ENCODE measurements at regions not wholly inside any gene's neighbourhood (a gene's known extent, or its start where the extent isn't known, plus 50 kb on each side); places are given as distances from the start of the nearest gene placed in this dataset.
A peak's percentile ranks its signal among the peaks of the same experiment; 100 is the strongest.
"Not testable (repeated sequence)": the region's sequence is repeated elsewhere in the genome, so short reads cannot be mapped to it uniquely, and the experiment has no call there.

DNA sequence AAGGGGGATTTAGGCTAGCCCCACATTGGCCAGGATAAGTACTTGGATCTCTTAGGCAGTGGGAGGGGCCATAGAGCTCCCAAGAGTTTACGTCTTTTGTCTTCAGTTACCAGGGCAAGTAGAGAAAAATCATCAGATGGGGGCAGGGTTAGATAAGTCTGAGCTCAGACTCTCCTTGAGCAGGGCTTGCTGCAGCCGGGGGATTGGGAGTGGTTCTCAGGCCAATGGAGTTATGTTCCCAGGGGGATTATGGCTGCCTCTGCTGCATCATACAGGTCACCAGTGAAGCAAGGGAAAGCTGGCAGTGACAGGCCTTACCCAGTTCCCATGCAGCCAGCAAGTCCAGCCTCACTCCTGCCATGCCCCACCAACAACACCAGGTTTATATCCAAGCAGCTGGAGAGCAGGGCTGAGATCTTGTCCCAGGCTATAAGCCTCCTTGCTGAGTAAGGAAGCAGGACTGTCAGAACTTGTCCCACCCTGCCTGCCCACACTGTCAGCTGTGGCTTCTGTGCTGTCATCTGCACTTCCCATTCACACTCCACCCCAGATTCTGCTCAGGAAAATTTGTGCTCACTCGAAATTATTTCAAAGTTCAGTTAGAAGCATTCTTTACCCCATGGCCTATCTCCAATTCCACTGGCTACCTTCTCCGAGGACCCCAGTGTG, 215.3 kb downstream of the FAM43A start:
- no peak overlapping the region for H3K9ac ChIP-seq (ENCODE audit: low read length)
- peaks cover 34% of the 10 kb centered on the region for H3K9me3 ChIP-seq (ENCODE audit: control insufficient read depth, low read length)
- peaks cover 6% of the 10 kb centered on the region for H3K27me3 ChIP-seq (replicated peaks; ENCODE audit: control insufficient read depth, insufficient read depth, low read length)
- DNase-seq (ENCODE audit: low read depth), result no peak
- no peaks in the 10 kb centered on the region for H3K36me3 ChIP-seq (ENCODE audit: control insufficient read depth, insufficient read depth, low read length, severe bottlenecking)
- H3K4me1 ChIP-seq (ENCODE audit: control insufficient read depth, insufficient read depth, low read length), result peaks cover 3% of the 10 kb centered on the region
- no peak overlapping the region for H3K4me3 ChIP-seq (ENCODE audit: low read length)

DNA sequence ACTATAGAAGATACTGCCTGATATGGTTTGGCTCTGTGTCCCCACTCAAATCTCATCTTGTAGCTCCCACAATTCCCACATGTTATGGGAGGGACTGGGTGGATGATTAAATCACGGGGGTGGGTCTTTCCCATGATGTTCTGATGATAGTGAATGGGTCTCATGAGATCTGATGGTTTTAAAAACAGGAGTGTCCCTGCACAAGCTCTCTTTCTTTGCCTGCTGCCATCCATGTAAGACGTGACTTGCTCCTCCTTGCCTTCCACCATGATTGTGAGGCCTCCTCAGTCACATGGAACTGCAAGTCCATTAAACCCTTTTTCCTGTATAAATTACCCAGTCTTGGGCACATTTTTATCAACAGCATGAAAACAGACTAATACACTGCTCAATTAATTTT, 217.8 kb downstream of the FAM43A start:
- H3K36me3 ChIP-seq (ENCODE audit: control insufficient read depth, insufficient read depth, low read length, severe bottlenecking); H3K27me3 ChIP-seq (replicated peaks; ENCODE audit: control insufficient read depth, insufficient read depth, low read length); H3K9ac ChIP-seq (ENCODE audit: low read length); DNase-seq (ENCODE audit: low read depth); H3K4me1 ChIP-seq (ENCODE audit: control insufficient read depth, insufficient read depth, low read length); H3K4me3 ChIP-seq (ENCODE audit: low read length): not testable (repeated sequence)
- H3K9me3 ChIP-seq (ENCODE audit: control insufficient read depth, low read length), result peaks cover 29% of the 10 kb centered on the region

DNA sequence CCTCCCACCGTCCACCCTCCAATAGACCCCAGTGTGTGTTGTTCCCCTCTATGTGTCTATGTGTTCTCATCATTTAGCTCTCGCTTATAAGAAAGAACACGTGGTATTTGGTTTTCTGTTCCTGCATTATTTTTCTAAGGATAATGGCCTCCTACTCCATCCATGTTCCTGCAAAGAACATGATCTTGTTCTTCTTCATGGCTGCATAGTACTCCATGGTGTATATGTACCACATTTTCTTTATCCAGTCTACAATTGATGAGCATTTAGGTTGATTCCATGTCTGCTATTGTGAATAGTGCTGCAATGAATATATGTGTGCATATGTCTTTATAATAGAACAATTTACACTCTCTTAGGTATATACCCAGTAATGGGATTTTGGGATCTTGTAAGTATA, 219.3 kb downstream of the FAM43A start:
- H3K4me3 ChIP-seq (ENCODE audit: low read length); H3K36me3 ChIP-seq (ENCODE audit: control insufficient read depth, insufficient read depth, low read length, severe bottlenecking); H3K9ac ChIP-seq (ENCODE audit: low read length); DNase-seq (ENCODE audit: low read depth); H3K4me1 ChIP-seq (ENCODE audit: control insufficient read depth, insufficient read depth, low read length); H3K27me3 ChIP-seq (replicated peaks; ENCODE audit: control insufficient read depth, insufficient read depth, low read length): not testable (repeated sequence)
- H3K9me3 ChIP-seq (ENCODE audit: control insufficient read depth, low read length), result peaks cover 17% of the 10 kb centered on the region

DNA sequence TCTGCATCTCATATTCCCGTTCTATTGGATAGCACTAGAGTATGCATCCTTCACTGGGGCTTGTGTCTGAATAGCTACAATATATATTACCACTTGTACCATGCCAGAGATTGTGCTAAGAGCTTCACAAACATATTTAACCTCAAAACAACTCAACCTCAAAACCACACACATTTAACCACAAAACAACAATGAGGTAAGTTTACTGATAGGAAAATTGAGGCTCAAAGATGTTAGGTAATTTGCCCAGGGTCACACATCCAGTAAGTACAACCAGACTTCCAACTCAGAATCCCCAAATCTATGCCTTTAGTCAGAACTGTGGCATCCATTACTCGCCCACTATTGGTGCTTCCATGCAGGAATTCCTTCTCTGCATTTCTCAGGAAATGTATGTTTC, 220.0 kb downstream of the FAM43A start:
- no peak overlapping the region for H3K9ac ChIP-seq (ENCODE audit: low read length)

DNA sequence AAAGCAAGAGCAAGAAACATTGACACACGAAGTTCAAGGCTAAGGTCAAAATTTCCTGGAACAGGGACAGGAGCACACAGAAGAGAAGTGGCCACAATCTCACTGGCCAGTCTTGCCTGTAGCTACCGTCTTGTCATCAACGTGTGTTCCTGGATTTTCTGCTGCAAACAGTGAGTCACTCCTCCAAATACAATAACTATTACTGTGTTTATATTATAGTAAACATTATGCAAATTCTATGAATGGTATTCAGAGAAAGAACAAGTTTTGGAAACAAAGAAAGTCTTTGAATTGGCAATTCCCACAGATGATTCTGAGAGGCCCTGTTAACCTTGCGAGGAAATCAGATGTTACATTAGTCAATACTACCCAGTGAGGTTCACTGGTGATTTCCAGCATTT, 220.5 kb downstream of the FAM43A start:
- Histone ChIP-seq H3K36me3 (ENCODE audit: control insufficient read depth, insufficient read depth, low read length, severe bottlenecking) (no peaks in the 10 kb centered on the region), H3K27me3 (replicated peaks; ENCODE audit: control insufficient read depth, insufficient read depth, low read length) (peaks cover 2% of the 10 kb centered on the region), H3K9me3 (ENCODE audit: control insufficient read depth, low read length) (peaks cover 12% of the 10 kb centered on the region), H3K4me1 (ENCODE audit: control insufficient read depth, insufficient read depth, low read length) (peaks cover 5% of the 10 kb centered on the region), H3K4me3 (ENCODE audit: low read length) (no peak overlapping the region), H3K9ac (ENCODE audit: low read length) (no peak overlapping the region)
- DNase-seq (ENCODE audit: low read depth), result peak; percentile 28

More for the DNA sequence above, 220.0 kb downstream of the FAM43A start:
- peaks cover 5% of the 10 kb centered on the region for H3K4me1 ChIP-seq (ENCODE audit: control insufficient read depth, insufficient read depth, low read length)
- H3K9me3 ChIP-seq (ENCODE audit: control insufficient read depth, low read length), result peaks cover 12% of the 10 kb centered on the region
- H3K27me3 ChIP-seq (replicated peaks; ENCODE audit: control insufficient read depth, insufficient read depth, low read length), result peaks cover 4% of the 10 kb centered on the region
- no peaks in the 10 kb centered on the region for H3K36me3 ChIP-seq (ENCODE audit: control insufficient read depth, insufficient read depth, low read length, severe bottlenecking)
- H3K4me3 ChIP-seq (ENCODE audit: low read length), result no peak overlapping the region
- peak; percentile 22 for DNase-seq (ENCODE audit: low read depth)

DNA sequence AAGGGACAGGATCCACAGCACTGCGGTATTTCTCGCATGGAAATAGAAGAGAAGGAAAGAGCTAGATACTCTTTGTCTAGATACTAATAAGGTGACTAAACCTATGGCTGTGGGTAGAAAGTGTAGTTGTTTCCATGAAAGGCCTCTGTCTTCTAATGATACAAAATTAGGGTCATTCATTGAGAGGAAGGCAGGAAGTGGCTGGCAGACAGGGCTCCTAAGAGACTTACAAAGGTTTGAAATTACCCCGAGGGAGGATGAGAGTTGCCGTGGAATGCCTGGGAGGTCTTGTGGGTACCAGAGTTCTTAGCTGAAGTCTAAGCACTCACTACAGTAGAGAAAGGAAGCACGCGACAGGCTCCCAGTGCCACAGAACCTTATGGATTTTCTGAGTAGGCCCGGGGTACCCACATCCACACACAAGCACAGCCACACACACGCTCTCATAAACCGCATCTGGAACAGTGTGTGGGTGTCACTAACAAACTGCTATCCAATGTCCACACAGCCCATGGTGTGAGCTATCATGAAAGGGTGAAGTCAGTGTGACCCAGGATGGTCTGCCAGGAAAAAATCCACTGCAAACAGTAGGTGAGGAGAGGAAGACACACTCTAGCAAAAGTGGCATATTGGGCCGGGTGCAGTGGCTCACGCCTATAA, 221.4 kb downstream of the FAM43A start:
- Histone ChIP-seq H3K9ac (ENCODE audit: low read length) (no peak overlapping the region), H3K9me3 (ENCODE audit: control insufficient read depth, low read length) (peaks cover 12% of the 10 kb centered on the region)
- DNase-seq (ENCODE audit: low read depth), result no peak

DNA sequence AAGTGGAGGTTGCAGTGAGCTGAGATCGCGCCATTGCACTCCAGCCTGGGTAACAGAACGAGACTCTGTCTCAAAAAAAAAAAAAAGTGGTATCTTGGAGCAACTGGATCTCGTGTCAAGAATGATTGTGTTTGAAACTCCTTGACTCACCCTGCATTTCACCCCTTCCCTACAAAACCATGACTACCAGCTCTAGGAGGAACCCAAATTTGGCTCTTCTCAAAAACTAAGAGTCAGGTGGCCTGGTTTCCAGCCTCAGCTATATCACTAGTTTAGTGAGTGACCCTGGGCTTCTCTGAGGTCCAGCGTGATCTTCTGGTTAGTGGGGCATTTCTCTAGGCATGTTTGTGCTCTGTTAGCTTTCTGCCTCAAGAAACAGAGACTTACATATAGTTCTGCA, 222.1 kb downstream of the FAM43A start:
- peaks cover 5% of the 10 kb centered on the region for H3K4me1 ChIP-seq (ENCODE audit: control insufficient read depth, insufficient read depth, low read length)
- H3K9me3 ChIP-seq (ENCODE audit: control insufficient read depth, low read length), result peaks cover 12% of the 10 kb centered on the region
- no peak overlapping the region for H3K9ac ChIP-seq (ENCODE audit: low read length)
- no peak overlapping the region for H3K4me3 ChIP-seq (ENCODE audit: low read length)
- no peaks in the 10 kb centered on the region for H3K36me3 ChIP-seq (ENCODE audit: control insufficient read depth, insufficient read depth, low read length, severe bottlenecking)
- H3K27me3 ChIP-seq (replicated peaks; ENCODE audit: control insufficient read depth, insufficient read depth, low read length), result peaks cover 14% of the 10 kb centered on the region
- DNase-seq (ENCODE audit: low read depth), result no peak

More for the DNA sequence above, 221.4 kb downstream of the FAM43A start:
- Histone ChIP-seq H3K4me1 (ENCODE audit: control insufficient read depth, insufficient read depth, low read length) (peaks cover 5% of the 10 kb centered on the region), H3K27me3 (replicated peaks; ENCODE audit: control insufficient read depth, insufficient read depth, low read length) (peaks cover 9% of the 10 kb centered on the region), H3K4me3 (ENCODE audit: low read length) (no peak overlapping the region), H3K36me3 (ENCODE audit: control insufficient read depth, insufficient read depth, low read length, severe bottlenecking) (no peaks in the 10 kb centered on the region)

DNA sequence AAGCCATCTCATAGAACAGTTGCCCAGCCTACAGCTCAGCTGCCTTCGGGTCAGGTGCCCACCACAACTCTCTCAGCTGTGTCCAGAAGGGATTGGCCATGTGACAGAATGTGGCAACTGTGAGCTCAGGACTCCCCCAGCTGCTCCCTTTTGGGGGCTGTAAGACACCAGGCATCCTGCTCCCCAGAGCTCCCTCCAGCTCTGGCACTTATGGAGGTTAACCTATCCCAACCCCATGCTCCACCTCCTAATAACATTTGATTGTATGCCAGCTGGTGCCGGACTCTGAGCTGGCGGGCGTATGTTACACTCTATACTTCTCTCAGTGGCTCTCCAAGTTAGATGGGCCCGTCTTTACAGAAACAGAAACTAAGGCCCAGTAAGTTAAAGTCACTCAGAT, 222.8 kb downstream of the FAM43A start:
- Histone ChIP-seq H3K9me3 (ENCODE audit: control insufficient read depth, low read length) (peaks cover 9% of the 10 kb centered on the region), H3K4me1 (ENCODE audit: control insufficient read depth, insufficient read depth, low read length) (peaks cover 5% of the 10 kb centered on the region), H3K9ac (ENCODE audit: low read length) (no peak overlapping the region), H3K27me3 (replicated peaks; ENCODE audit: control insufficient read depth, insufficient read depth, low read length) (peaks cover 14% of the 10 kb centered on the region), H3K36me3 (ENCODE audit: control insufficient read depth, insufficient read depth, low read length, severe bottlenecking) (no peaks in the 10 kb centered on the region), H3K4me3 (ENCODE audit: low read length) (no peak overlapping the region)
- DNase-seq (ENCODE audit: low read depth), result no peak

DNA sequence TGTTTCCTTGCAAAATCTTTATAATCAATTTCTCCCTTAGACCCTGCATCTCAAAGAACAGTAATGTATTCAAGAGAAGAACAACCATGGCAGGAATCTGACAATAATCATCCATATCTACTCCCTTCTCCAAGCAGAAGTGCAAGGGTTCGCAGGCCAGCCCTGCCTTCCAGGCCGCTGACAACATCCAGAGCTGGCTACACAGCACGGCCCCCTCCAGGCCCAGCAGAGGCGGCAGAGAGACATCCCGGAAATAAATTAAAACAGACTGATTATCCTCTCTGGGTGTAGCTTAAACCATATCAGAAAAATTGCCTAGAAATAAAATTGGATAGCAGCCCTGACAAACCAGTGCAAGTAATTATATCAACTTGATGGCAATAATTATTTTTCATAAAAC, 223.3 kb downstream of the FAM43A start:
- Histone ChIP-seq H3K27me3 (replicated peaks; ENCODE audit: control insufficient read depth, insufficient read depth, low read length) (peaks cover 14% of the 10 kb centered on the region), H3K4me1 (ENCODE audit: control insufficient read depth, insufficient read depth, low read length) (peaks cover 5% of the 10 kb centered on the region), H3K36me3 (ENCODE audit: control insufficient read depth, insufficient read depth, low read length, severe bottlenecking) (no peaks in the 10 kb centered on the region), H3K4me3 (ENCODE audit: low read length) (no peak overlapping the region), H3K9ac (ENCODE audit: low read length) (no peak overlapping the region), H3K9me3 (ENCODE audit: control insufficient read depth, low read length) (peaks cover 5% of the 10 kb centered on the region)
- DNase-seq (ENCODE audit: low read depth), result no peak

DNA sequence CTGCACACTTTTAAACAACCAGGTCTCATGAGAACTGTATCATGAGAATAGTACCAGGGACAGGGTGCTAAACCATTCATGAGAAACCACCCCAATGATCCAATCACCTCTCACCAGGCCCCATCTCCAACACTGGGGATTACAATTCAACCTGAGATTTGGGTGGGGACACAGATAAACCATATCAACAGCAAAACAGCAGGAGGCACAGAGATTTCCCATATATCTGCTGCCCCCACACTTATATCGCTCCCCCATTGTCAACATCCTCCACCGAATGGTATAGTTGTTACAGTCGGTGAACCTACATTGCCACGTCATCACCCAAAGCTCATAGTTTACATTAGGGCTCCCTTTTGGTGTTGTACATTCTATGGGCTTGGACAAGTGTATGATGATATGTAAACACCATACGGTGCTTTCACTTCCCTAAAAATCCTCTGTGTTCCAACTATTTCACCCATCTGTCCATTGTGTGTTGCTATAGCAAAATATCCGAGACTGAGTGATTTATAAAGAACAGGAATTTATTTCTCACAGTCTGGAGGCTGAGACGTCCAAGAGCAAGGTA, 224.8 kb downstream of the FAM43A start:
- Histone ChIP-seq H3K9me3 (ENCODE audit: control insufficient read depth, low read length) (no peaks in the 10 kb centered on the region), H3K4me1 (ENCODE audit: control insufficient read depth, insufficient read depth, low read length) (peaks cover 5% of the 10 kb centered on the region), H3K27me3 (replicated peaks; ENCODE audit: control insufficient read depth, insufficient read depth, low read length) (peaks cover 14% of the 10 kb centered on the region), H3K36me3 (ENCODE audit: control insufficient read depth, insufficient read depth, low read length, severe bottlenecking) (no peaks in the 10 kb centered on the region), H3K9ac (ENCODE audit: low read length) (no peak overlapping the region), H3K4me3 (ENCODE audit: low read length) (no peak overlapping the region)
- no peak for DNase-seq (ENCODE audit: low read depth)

DNA sequence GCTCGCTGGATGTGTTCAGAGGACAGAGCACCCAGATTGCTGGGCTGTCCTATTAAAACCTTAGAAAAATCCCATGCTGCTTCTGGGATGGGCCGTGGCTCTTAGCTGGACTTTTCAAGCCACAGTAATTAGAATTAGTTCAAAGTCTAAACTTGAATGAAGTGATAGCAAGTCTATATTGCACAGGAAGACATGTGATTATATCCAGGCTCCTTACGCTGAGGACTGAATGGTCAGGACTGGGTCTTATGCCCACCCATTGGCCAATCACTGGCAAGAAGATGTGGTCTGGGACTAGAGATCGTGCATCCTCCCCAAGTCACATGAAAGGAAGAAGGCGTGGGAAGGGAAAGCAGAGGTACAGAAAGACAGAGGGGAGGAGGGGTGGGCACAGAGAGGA, 227.6 kb downstream of the FAM43A start:
- DNase-seq (ENCODE audit: low read depth), result no peak

More for the DNA sequence above, 227.6 kb downstream of the FAM43A start:
- Histone ChIP-seq H3K9me3 (ENCODE audit: control insufficient read depth, low read length) (peaks cover 4% of the 10 kb centered on the region), H3K4me1 (ENCODE audit: control insufficient read depth, insufficient read depth, low read length) (no peaks in the 10 kb centered on the region), H3K27me3 (replicated peaks; ENCODE audit: control insufficient read depth, insufficient read depth, low read length) (peaks cover 14% of the 10 kb centered on the region), H3K36me3 (ENCODE audit: control insufficient read depth, insufficient read depth, low read length, severe bottlenecking) (no peaks in the 10 kb centered on the region), H3K9ac (ENCODE audit: low read length) (no peak overlapping the region), H3K4me3 (ENCODE audit: low read length) (no peak overlapping the region)

Data from adipocyte (in vitro differentiated cells).